HFFc6 (cell line): ENCODE measurements at regions not wholly inside any gene's neighbourhood (a gene's known extent, or its start where the extent isn't known, plus 50 kb on each side); places are given as distances from the start of the nearest gene placed in this dataset.

Experiments used
- DNase-seq: peaks from one replicate; pipeline ENCODE4 v3.0.0-alpha.2; 2018
- H3K27ac Mint-ChIP-seq: 2 replicates; pipeline ENCODE4 v1.8.0; 2020; ENCODE audit warnings: mild to moderate bottlenecking, mixed read lengths
- H3K27me3 Mint-ChIP-seq: 2 replicates; pipeline ENCODE4 v1.8.0; 2021; ENCODE audit warnings: mild to moderate bottlenecking, moderate library complexity, mixed read lengths; ENCODE audit not compliant: insufficient read depth
- H3K36me3 Mint-ChIP-seq: 2 replicates; pipeline ENCODE4 v1.8.0; 2021; ENCODE audit warnings: low read depth, mixed read lengths
- H3K4me1 Mint-ChIP-seq: 2 replicates; pipeline ENCODE4 v1.8.0; 2020; ENCODE audit warnings: low read depth, mixed read lengths
- H3K4me3 Mint-ChIP-seq: 2 replicates; pipeline ENCODE4 v1.8.0; 2020; ENCODE audit warnings: mild to moderate bottlenecking, moderate library complexity, mixed read lengths
- H3K9me3 Mint-ChIP-seq: 2 replicates; pipeline ENCODE4 v1.8.0; 2020; ENCODE audit warnings: mild to moderate bottlenecking, mixed read lengths
- CTCF ChIP-seq: fragments of 200-600 bp; sonication (generic); IDR thresholded peaks from 2 replicates; pipeline ENCODE4 v1.5.0; 2021; ENCODE audit warnings: antibody characterized with exemption, mild to moderate bottlenecking

DNA sequence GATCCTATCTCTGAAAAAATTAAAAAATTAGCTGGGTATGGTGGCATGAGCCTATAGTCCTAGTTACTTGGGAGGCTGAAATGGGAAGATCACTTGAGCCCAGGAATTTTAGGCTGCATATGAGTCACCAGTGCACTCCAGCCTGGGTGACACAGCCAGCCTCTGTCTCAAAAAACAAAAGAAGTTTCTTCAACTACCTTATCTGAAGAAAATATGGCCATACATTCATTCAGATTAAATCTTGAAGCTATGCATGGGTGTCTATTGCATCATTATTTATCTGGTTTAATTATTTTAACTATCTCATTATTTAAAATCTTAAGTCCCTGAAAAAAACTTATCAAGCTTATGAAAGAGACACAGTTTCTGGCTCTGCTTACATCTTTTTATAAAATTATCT lies 204.1 kb downstream of the SIM1 start:
- H3K27ac Mint-ChIP-seq, result peak overlapping the region; percentile 46; the same call in 1 of the 2 replicates
- H3K4me3 Mint-ChIP-seq, result no peak overlapping the region
- no peaks in the 10 kb centered on the region for H3K27me3 Mint-ChIP-seq
- H3K36me3 Mint-ChIP-seq, result no peaks in the 10 kb centered on the region
- no peak for TF ChIP-seq CTCF
- H3K4me1 Mint-ChIP-seq, result peaks cover 49% of the 10 kb centered on the region
- no peak for DNase-seq
- no peaks in the 10 kb centered on the region for H3K9me3 Mint-ChIP-seq

DNA sequence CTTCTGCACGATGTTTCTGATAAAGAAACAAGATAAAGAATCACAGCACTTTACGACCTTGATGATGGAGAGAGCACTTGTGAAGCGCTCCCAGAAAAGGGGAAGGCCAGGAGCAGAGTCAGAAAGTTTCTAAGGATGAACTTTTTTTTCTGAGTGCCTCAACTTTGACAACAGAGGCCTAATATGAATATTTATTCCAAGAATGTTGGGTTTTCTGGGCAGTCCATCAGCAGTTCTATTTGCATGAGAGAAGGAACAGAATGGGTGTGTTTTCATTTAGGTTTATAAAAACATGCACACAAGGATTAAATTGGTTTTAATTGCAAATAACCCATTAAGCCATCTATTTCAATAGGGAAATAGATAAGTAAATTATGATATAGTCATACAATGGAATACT lies 204.9 kb downstream of the SIM1 start:
- no peak for DNase-seq
- no peak for TF ChIP-seq CTCF
- peaks cover 42% of the 10 kb centered on the region for H3K4me1 Mint-ChIP-seq
- no peaks in the 10 kb centered on the region for H3K27me3 Mint-ChIP-seq
- no peaks in the 10 kb centered on the region for H3K36me3 Mint-ChIP-seq
- no peak overlapping the region for H3K27ac Mint-ChIP-seq
- H3K4me3 Mint-ChIP-seq, result no peak overlapping the region
- H3K9me3 Mint-ChIP-seq, result no peaks in the 10 kb centered on the region

DNA sequence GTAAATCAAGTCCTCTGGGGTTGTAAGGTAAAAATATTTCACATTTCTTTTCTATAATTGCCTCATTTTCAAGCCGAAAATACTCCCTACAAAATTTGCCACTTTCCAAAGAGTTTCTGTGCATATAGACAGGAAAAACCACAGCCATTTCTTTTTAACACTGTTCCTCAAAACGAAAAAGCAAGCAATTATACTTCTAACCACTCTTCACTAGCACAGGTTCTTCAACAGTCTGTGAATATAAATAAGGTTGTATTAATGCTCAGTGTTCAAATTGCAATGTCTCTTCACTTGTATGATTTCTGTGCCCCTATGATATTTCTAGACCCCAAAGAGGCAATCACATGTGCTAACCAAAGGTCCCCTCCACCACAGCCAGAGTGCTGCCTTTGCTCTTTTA lies 206.0 kb downstream of the SIM1 start:
- no peaks in the 10 kb centered on the region for H3K27me3 Mint-ChIP-seq
- peaks cover 51% of the 10 kb centered on the region for H3K4me1 Mint-ChIP-seq
- H3K4me3 Mint-ChIP-seq, result peak overlapping the region; percentile 4; the same call in 1 of the 2 replicates
- no peaks in the 10 kb centered on the region for H3K36me3 Mint-ChIP-seq
- H3K9me3 Mint-ChIP-seq, result no peaks in the 10 kb centered on the region
- no peak for DNase-seq
- TF ChIP-seq CTCF, result no peak
- H3K27ac Mint-ChIP-seq, result peak overlapping the region; percentile 50

- peak; percentile 77 for DNase-seq
- H3K27me3 Mint-ChIP-seq, result no peaks in the 10 kb centered on the region
- no peaks in the 10 kb centered on the region for H3K36me3 Mint-ChIP-seq
- no peaks in the 10 kb centered on the region for H3K9me3 Mint-ChIP-seq
- peak overlapping the region; percentile 86 for H3K27ac Mint-ChIP-seq
- peak; percentile 65 for TF ChIP-seq CTCF
- peaks cover 52% of the 10 kb centered on the region for H3K4me1 Mint-ChIP-seq
- peak overlapping the region; percentile 83 for H3K4me3 Mint-ChIP-seq
Observed at GRCh38 chr6:100257793-100258395, 206.8 kb downstream of the SIM1 start.

GRCh38 chr6:100255701-100256100 lies 209.0 kb downstream of the SIM1 start:
- TF ChIP-seq CTCF, result no peak
- Mint-ChIP-seq H3K4me3 (no peak overlapping the region), H3K27ac (no peak overlapping the region), H3K27me3 (no peaks in the 10 kb centered on the region), H3K4me1 (peaks cover 41% of the 10 kb centered on the region), H3K36me3 (no peaks in the 10 kb centered on the region), H3K9me3 (no peaks in the 10 kb centered on the region)
- no peak for DNase-seq
